Pulmonary artery endothelial cell (primary cell): ENCODE measurements at regions not wholly inside any gene's neighbourhood (a gene's known extent, or its start where the extent isn't known, plus 50 kb on each side); places are given as distances from the start of the nearest gene placed in this dataset.

Source experiments
- DNase-seq: peaks from one replicate; pipeline ENCODE4 v3.0.0-alpha.2; 2011; ENCODE audit warnings: low read depth, low spot score

DNA sequence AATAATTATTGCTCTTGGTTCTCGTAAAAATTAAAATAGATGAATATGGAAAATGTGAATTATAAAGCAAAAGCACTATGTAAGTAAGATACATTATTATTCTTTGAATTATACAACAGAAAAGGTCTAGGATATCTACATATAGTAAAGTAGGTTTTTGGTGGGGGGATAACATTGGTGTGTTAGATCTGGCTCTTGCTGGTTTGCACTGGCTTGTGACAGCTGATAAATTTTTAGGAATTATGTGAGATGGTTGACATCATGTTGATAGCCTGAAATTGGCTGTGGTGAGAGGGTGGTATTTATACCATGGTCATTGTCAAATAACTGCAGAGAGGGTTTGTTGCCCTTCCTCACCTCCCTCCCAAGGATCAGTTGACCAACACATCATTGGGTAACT, 50.7 kb upstream of the BTG1 start:
- no peak for DNase-seq
